ENCODE measurements at regions not wholly inside any gene's neighbourhood (a gene's known extent, or its start where the extent isn't known, plus 50 kb on each side); places are given as distances from the start of the nearest gene placed in this dataset.
"Not testable (repeated sequence)": the region's sequence is repeated elsewhere in the genome, so short reads cannot be mapped to it uniquely, and the experiment has no call there.

DNA sequence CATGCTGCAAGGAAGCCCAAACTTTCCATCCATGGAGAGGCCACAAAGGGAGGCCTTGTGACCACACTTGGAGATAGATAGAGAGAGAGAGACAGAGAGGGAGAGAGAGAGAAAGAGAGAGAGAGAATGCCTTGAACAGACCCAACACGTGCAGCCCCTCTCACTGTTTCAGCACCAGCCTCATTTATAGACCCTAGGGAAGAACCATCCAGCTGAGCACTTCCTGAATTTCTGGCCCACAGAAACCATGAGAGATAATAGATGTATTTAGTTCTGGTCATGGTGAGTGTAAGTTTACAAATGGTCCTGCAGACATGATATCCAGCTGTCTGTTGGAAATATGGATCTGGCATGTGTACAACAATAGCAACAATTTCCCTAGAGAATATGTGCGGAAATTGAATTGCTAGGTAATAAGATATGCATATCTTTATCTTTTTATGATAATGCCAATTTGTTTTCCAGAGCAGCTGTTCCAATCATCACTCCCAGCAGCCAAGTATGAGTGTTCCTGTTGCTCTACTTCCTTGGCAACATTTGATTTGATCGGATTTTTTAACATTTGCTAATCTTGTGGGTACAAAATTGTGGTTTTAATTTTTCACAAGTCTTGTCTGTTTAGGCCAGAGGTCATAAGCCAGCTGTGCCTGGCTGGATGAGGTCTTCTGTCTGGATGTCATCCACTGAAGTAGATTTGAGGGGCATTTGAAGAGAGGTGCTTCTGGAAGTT lies 217.3 kb upstream of the IL12B start:
- DNase-seq = no peak

DNA sequence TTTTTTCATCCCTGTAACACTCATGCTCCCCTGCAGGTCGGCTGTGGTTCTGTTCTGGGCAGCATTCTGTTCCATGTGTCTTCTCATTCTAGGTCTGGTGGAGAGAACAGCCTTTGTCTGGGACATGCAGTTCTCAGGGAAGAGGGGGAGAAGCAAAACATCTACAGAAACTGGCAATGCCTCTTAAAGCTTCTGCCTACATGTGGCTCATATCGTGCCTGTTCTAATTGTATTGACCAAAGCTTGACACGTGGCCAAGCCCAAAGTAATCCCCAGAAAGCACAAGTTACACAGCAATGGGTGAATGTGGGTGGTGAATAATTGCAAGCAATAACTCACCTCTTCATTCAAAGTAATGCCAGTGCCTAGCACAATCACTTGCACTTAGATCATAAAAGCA lies 218.2 kb upstream of the IL12B start:
- DNase-seq = no peak

DNA sequence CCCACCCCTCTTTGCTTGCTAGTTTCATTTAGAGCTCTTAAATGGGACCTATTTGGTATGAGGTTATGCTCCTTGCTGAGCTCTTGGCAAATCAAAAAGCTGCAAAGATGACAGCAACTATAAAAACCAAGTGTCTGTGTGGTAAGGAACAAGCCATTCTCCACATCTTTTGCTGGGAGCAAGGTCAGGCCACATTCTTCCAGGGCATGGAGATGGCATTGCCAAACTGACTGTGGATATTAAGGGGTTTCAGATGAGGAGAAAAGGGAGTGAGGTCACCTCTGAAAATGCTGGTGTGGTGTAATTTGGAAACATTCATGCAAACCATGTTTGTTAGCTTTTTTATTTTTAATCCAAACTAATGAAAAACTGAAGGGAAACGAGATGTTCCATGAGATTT lies 218.8 kb upstream of the IL12B start:
- DNase-seq = no peak

DNA sequence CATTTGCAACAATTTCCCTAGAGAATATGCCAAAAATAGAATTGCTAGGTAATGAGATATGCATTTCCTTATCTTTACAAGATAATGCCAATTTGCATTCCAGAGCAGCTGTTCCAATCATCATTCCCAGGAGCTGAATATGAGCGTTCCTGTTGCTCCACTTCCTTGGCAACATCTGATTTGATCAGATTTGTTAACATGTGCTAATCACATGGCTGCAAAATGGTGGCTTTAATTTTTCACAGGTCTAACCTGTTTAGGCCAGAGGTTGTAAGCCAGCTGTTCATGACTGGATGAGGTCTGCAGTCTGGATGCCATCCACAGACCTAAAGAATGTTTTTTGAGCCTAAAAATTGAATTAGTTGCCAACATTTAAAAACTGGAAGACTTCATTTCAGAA lies 220.7 kb upstream of the IL12B start:
- no peak for DNase-seq

DNA sequence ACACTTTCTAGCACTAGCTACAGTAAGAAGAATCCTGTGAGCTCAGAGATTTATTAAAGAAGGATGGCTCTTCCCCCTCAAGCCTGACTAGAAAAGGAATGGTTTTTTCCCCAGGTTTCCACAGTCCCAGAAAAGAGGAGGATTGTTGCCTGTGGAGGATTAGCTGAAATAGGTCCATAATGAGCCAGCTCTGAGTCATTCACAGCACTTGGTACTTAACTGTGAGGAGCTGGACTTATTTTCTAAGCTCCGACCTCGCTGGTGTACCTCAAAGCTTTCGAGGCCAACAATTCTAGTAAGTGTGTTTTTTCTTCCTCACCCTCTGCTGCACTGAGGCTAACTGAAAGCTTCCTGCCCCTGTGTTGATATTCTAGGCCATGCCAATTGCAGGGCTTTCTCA lies 222.5 kb upstream of the IL12B start:
- no peak for DNase-seq

DNA sequence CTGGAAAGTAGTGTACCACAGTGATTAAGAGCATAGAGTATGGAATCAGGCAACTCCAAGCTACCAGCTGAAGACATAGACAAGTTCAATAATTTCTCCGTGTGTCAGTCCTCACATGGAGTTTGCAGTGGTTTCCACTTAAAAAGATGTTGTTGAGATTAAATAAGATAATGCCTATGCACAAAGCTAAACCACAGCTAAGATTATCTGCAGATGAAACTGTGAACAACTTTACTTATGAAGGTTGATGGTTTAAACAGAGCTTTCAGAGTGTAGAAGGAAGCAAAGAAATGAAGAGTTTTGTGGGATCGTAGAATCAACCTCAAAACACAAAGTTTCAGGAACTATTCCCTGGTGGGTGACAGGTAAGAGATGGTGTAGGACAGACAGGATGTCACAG lies 223.5 kb upstream of the IL12B start:
- DNase-seq = no peak

DNA sequence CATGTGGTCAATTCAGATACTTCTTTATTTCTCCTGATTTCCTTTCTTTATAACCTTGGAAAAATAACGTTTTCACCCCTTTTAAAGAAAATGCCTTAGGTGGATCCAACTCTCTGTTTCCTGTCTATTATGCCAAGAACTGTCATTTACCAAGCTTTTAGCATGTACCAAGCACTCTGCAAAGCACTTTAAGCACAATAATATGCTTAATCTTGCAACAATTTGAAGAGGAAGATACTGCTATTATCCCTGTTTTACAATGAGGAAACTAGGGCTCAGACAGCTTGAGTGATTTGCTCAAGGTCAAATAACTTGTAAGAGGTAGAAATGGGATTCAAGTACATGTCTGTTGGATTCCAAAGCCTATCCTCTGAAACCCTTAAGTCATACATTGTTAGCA lies 224.8 kb upstream of the IL12B start:
- DNase-seq = no peak

DNA sequence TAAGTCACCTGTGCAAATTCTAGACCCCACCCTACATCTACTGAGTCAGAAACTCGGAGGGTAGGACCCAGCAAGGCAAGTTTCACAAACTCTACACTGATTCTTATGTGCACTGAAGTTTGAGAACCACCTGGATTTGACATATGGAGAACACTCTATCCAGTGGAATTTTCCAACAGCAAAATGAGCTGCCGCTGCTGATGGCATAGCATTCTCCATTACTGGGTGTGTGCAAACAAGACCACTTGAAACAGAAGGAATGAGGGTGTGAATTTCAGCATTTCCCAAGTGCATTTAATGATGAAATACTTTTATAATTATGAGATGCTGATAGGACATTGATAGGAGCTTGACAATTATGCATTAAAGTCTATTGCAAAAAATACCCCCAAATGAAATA lies 229.1 kb upstream of the IL12B start:
- DNase-seq = peak; percentile 18

DNA sequence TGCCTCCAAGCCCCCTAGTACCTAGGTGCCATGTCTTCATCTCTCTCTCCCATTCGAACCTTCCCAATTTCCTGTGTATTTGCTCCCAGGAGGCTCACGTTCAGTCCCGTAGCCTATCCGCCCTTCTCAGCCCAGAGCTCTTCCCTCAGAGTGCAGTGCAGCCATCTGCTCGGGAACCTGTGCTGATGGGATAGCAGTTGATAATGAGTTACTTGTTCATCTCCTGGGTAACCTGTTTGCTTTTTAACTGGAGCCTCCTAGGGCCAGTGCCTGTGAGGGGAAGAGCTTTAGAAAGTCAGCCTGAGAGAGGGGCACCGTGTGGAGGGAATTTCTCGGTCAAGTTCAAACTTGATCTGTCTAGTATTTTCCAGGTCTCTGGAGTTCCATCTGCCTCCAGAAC lies 229.8 kb upstream of the IL12B start:
- DNase-seq = peak; percentile 80

DNA sequence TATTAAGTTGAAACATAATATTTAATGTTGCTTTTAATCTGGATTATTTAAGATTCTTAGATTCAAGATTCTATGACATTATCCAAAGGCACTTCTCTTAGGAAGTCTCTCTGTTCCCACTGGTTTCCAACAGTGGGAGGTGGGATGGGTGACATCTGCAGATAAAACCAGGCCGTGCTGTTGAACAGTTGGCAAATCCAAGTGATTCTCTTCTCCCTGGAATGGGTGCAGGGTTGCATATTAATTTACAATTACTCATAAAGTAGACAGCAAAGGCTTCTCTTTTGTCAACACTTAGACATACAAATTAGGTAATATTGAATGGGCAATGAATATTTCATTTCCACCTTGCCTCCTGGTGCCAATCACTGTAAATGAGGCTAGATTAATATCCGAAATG lies 233.7 kb upstream of the IL12B start:
- peak; percentile 84 for DNase-seq

DNA sequence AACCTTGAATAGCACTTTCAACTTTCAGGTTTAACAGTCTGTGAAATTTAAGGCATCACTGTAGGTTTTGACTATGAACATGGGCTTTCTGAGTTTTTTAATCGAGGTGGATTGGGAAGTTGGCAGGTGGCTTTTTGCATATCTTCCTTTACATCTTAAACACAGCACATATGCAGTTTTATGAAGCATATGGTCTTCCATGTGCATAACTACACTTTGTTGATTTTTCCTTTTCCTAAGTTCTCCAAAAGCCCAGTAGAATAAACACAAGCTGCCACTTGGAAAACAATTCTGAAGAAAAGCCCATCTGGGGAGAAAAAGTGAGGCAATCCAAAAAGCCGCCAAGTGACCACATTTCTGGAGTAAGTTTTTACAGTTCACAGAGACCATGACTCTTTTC lies 236.5 kb upstream of the IL12B start:
- peak; percentile 96 for DNase-seq

DNA sequence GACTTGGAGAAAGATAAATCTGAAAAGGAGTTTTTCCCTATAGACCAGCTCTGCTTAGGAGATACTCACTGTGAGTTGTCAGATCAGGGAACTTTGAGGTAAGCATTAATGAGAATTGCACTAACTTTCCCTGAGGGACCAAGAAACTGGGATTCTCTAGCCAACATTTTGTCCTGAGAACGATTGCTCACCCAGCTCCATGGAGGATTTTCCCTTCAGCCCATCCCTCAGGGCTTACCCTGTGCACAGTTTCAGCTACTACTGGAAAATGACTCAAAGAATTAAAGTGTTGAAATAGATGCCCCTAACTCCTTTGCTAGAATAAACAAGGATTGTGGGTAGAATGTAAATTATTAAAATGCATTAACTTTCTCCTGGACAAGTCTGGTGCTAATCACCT lies 237.2 kb upstream of the IL12B start:
- no peak for DNase-seq

DNA sequence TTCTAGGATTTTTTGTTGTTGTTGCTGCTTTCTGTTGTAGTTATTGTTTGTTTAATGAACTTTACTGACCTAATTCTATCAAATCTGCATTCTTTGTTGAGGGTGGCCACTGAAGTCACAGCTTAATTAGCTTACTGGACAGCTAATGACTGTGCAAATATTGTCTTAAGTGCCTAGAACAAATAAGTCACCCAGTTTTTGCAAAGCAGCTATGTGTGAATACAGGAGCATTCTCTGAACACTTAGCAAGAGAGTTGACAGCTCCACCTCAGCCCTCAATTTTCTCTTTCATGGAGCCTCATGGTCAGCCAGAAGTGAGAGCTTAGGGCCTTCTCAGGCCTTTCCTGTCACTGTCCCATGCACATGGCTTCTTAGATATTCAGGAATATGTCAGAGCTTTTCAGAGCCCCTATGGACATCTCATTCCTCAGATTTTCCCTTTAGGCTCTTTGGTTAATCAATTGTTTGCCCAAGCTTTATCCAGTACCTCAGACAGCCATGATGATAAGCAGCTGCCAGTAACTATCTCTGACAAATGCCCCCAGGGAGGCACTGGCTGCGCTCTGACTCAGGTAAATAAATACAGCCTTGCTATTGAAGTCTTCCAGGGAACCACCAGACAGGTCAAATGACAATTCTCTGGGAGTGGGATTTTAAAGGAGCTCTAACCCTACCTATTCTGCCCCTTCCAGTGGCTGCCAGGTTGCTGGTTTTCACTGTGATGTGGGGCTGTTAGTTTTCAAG lies 241.4 kb upstream of the IL12B start:
- DNase-seq = no peak

DNA sequence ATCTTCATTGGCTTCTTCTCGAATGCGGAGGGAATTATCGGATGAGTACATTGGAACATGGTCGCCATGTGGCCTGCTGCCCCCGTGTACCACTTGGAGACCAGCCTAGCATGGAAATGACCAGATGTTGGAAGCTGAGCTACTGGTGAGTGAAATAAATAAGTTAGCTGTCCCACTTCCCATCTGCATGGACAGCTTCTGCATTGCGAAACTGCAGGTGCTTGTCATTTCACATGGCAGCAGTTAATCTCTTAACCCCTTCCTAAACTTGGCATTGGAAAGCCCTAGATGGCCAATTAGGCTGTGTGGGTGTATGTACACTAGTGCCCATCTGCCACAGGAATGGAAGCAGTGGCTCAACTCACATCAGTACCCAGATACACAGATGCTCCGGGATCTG lies 246.6 kb upstream of the IL12B start:
- peak; percentile 79 for DNase-seq

DNA sequence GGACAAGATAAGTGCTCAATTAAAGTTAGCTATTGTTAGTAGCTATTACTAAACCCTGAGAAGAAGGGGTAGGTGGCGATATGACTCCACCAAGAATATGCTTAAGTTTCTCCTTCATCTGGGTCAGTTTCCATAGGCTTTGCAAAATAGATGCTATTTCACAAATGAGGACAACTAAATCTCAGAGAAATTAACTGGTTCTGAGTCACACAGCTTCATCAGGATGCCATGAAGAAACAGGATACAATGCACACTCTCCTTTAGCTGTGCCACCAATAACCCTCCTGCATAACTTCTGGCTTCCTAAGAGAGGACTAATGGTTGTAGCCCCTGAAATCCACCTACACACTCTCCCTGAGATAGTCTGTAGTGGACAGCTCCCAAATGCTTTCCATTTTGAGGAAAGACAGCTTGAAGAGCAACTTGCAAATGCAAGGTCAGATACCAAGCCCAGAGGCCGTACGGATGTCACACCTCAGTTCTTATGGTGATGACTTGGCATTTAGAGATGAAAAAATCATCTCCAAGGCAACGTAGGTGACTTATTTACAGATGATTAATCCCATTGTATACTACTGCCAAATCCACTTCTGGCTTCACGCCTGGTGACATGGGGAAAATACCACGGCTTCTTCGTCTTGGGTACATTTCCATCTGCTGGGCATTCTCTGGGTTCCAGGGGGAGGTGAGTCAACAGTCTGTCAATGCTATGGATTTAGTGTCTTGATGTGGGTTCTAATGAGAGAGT lies 251.4 kb upstream of the IL12B start:
- DNase-seq = peak; percentile 33

DNA sequence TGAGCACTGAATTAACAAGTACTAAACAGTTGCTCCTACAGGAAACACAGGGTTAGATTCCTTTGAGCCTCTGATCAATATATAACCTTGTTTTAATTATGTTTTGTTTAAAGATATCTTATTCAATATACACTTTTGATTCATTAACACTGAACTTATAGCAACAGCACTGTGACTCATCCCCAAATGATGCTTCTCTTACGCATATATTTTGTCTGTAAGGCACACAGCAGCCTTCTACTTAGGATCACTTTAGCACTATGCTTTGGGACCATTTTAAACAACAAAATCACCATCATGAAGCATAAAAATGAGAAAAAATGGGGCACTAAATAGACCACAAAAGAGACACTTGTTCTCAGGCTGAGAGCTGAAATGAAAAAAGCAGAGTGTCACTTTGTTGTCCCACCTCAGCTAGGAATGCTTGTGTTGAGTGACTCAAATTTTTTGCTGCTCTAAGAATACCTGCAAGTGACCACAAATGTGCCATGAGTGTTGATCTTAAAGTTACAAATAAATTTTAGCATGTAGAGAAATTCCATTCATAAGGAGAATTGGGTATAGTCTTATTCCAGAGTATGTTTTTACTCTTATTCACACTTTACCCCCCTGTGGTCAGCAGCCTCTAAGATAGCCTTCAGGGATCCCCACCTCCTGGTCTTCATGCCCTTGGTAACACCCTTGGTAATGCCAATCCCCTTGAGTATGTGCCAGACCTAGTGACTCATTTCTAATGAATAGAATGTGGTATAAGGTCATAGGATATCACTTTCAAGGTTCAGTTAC lies 252.7 kb upstream of the IL12B start:
- no peak for DNase-seq

DNA sequence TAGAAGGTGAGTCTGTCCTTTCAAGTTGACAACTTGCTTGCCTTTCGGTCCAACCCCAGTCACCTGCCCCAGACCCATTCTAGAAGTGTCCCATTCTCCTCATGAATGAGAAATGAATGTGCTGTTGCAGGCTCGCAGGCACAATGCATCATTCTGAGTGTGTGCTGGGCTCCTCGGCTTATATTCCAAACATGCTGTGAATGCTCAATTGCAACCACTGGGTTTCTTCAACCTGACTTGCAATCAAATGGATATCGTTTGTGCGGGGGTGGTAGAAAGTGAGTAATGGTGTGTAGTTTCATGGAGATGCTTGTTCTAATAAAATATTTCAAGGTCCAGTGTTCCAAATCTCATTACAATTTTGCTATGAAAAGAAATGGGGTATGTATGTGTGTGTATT lies 256.6 kb upstream of the IL12B start:
- DNase-seq = no peak

DNA sequence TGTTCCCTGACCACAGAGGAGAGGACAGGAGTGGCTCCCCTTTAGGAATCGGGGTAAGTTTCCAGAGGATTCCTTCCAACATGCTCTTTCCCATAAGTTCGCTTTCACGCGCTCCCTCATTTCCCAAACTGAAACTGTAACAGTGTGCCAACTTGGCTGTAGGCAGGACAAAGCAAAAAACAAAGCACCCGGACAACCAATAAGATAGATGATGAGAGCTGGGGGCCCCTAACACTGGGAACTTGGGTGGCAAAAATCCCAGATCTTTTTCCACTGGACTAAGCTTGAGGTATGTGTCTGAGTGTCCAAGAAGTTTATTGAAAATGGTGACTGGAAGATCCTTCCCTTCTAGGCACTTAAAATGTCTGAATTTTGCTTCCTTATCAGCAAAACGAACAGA lies 258.7 kb upstream of the IL12B start:
- DNase-seq = no peak

DNA sequence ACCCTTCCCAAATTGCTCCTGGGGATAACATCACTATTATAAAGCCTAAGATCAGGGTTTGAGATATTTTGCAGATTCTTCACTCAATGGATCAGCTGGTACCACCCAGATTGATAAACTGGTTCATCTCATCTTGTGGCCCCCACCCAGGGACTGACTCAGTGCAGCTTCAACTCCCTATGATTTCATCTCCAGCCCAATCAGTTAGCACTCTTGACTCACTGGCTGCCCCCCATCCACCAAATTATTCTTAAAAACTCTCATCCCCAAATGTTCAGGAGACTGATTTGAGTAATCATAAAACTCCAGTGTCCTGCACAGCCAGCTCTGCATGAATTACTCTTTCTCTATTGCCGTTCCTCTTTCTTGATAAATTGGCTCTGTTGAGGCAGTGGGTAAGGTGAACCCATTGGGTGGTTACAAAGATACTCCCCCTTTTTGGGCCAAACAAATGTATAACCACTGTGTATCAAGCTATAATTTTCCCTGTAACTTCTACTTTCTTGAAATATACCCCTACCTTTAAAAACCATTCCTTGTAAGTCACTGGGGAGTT lies 263.3 kb upstream of the IL12B start:
- DNase-seq = no peak

DNA sequence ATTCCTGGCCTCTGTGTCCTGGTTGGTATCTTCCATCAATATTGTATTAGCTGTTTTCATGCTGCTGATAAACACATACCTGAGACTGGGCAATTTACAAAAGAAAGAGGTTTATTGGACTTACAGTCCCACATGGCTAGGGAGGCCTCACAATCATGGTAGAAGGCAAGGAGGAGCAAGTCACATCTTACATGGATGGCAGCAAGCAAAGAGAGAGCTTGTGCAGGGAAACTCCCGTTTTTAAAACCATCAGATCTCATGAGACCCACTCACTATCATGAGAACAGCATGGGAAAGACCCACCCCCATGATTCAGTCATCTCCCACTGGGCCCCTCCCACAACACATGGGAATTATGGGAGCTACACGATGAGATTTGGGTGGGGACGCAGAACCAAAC lies 265.3 kb upstream of the IL12B start:
- not testable (repeated sequence) for DNase-seq

DNA sequence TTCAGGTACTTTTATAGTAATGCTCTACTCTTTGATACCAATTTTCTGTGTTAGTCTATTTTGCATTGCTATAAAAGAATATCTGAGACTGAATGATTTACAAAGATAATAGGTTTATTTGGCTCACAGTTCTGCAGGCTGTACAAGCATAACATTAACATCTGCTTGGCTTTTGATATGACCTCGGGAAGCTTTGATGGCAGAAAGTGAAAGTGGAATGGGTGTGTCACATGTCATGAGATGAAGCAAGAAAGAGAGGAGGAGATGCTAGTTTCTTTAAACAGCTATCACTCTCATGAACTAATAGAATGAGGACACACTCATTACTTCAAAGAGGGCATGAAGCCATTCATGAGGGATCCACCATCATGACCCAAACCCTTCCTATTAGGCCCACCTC lies 270.9 kb upstream of the IL12B start:
- DNase-seq = no peak

DNA sequence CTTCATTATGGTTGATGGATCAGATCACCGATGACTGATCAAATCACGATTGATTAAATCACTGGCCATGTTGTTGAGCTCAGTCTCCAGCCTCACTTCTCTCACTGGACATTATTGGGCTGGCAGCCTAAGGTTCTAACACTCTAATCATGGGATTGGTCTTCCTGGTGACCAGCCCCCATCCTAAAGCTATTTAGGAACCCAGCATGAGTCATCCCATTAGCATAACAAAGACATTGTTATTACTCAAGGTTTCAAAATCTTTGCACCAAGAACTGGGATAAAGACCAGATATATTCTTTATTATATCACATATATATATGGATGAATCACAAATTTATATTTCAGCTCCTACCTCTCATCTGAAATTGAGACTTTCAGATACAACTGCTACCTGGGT lies 272.1 kb upstream of the IL12B start:
- DNase-seq = no peak

DNA sequence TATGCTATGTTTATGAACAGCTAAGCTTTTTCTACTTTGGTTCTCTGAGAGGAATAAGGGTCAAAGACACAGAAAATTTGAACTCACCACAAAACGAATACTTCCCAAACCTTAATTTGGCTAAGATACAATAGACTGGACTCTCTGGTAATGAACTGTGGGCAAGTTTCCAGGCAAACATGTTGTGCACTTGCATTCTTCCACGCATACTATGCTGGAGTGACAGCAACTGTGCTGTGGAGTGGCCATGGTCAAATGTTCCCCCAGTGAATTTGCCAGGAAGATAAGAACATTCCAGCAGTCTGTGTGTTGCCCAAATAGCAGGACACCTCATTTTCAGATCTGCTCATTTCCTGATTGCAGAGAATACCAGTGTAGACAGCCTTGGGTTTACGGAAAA lies 275.3 kb upstream of the IL12B start:
- DNase-seq = no peak
